Mesendoderm (in vitro differentiated cells): ENCODE measurements at regions not wholly inside any gene's neighbourhood (a gene's known extent, or its start where the extent isn't known, plus 50 kb on each side); places are given as distances from the start of the nearest gene placed in this dataset.

Experiments
- DNase-seq: peaks from one replicate; pipeline ENCODE4 v3.0.0; 2013
- H2AK5ac ChIP-seq: 2 replicates; pipeline ENCODE4 v1.6.1; 2013; ENCODE audit warnings: low read length, inconsistent platforms
- H2BK120ac ChIP-seq: 2 replicates; pipeline ENCODE4 v1.6.1; 2013; ENCODE audit warnings: low read depth, mild to moderate bottlenecking, low read length, moderate library complexity, mixed read lengths
- H2BK15ac ChIP-seq: replicated peaks from 2 replicates; pipeline ENCODE4 v1.6.1; 2013; ENCODE audit warnings: low read depth, mild to moderate bottlenecking, moderate library complexity
- H2BK5ac ChIP-seq: 2 replicates; pipeline ENCODE4 v1.6.1; 2013; ENCODE audit warnings: low read length, inconsistent platforms
- H3K18ac ChIP-seq: 2 replicates; pipeline ENCODE4 v1.6.1; 2013; ENCODE audit warnings: mild to moderate bottlenecking, low read length, mixed read lengths
- H3K23ac ChIP-seq: one replicate; pipeline ENCODE4 v1.6.1; 2013; ENCODE audit warnings: low read length
- H3K27ac ChIP-seq: 2 replicates; pipeline ENCODE4 v1.5.1; 2013; ENCODE audit warnings: low read depth, mild to moderate bottlenecking, inconsistent platforms, low read length, moderate library complexity
- H3K27me3 ChIP-seq: 2 replicates; pipeline ENCODE4 v1.6.1; 2013; ENCODE audit warnings: low read length, control low read depth, mild to moderate bottlenecking, inconsistent platforms; ENCODE audit not compliant: insufficient read depth, poor library complexity
- H3K36me3 ChIP-seq: 2 replicates; pipeline ENCODE4 v1.6.1; 2013; ENCODE audit warnings: low read length, inconsistent platforms; ENCODE audit not compliant: control insufficient read depth, insufficient read depth
- H3K4ac ChIP-seq: one replicate; pipeline ENCODE4 v1.6.1; 2013; ENCODE audit warnings: low read depth, mild to moderate bottlenecking, low read length, moderate library complexity
- H3K4me1 ChIP-seq: 2 replicates; pipeline ENCODE4 v1.6.1; 2013; ENCODE audit warnings: low read depth, low read length, inconsistent platforms; ENCODE audit not compliant: control insufficient read depth
- H3K4me2 ChIP-seq: 2 replicates; pipeline ENCODE4 v1.6.1; 2013; ENCODE audit warnings: low read length
- H3K4me3 ChIP-seq: 2 replicates; pipeline ENCODE4 v1.5.1; 2013; ENCODE audit warnings: mild to moderate bottlenecking, low read length
- H3K56ac ChIP-seq: one replicate; pipeline ENCODE4 v1.6.1; 2013; ENCODE audit warnings: low read length
- H3K79me1 ChIP-seq: 2 replicates; pipeline ENCODE4 v1.6.1; 2013; ENCODE audit warnings: low read length, inconsistent platforms
- H3K79me2 ChIP-seq: 2 replicates; pipeline ENCODE4 v1.6.1; 2013; ENCODE audit warnings: mild to moderate bottlenecking, low read length; ENCODE audit not compliant: control insufficient read depth, insufficient read depth
- H3K9ac ChIP-seq: 2 replicates; pipeline ENCODE4 v1.6.1; 2013; ENCODE audit warnings: low read length, inconsistent platforms
- H4K5ac ChIP-seq: one replicate; pipeline ENCODE4 v1.6.1; 2013; ENCODE audit warnings: low read length
- H4K8ac ChIP-seq: one replicate; pipeline ENCODE4 v1.6.1; 2013; ENCODE audit warnings: low read depth, mild to moderate bottlenecking, control low read depth, low read length, moderate library complexity
- WGBS: extraction: QIAGEN DNeasy Blood & Tissue Kit; methylation state at CpG from one replicate; pipeline ENCODE4 v1.1.7; 2013; ENCODE audit warnings: low lambda C conversion rate, missing lambda C conversion rate; ENCODE audit not compliant: insufficient coverage; ENCODE audit errors: extremely low coverage; 5-methylcytosine and 5-hydroxymethylcytosine counted together

GRCh38 chr5:67305401-67305800 lies 108.8 kb upstream of the CD180 start:
- WGBS = no CpG with 5 or more reads among the region's 1 CpG
- no peaks in the 10 kb centered on the region for H3K79me2 ChIP-seq

GRCh38 chr5:67303356-67303755 lies 106.8 kb upstream of the CD180 start:
- H2BK15ac ChIP-seq = no peak overlapping the region
- no peak overlapping the region for H3K9ac ChIP-seq
- no peak for DNase-seq
- WGBS = no CpG with 5 or more reads among the region's 3 CpGs
- H3K23ac ChIP-seq = no peak overlapping the region
- H3K79me2 ChIP-seq = no peaks in the 10 kb centered on the region
- no peak overlapping the region for H3K27ac ChIP-seq
- H2BK5ac ChIP-seq = no peak overlapping the region
- no peak overlapping the region for H2BK120ac ChIP-seq
- no peaks in the 10 kb centered on the region for H3K79me1 ChIP-seq
- H4K8ac ChIP-seq = no peak overlapping the region
- H3K4ac ChIP-seq = no peak overlapping the region
- no peak overlapping the region for H3K56ac ChIP-seq
- H4K5ac ChIP-seq = no peak overlapping the region
- no peak overlapping the region for H3K4me2 ChIP-seq
- H3K4me3 ChIP-seq = no peak overlapping the region
- no peaks in the 10 kb centered on the region for H3K27me3 ChIP-seq
- H3K4me1 ChIP-seq = no peaks in the 10 kb centered on the region
- no peak overlapping the region for H2AK5ac ChIP-seq
- H3K36me3 ChIP-seq = no peaks in the 10 kb centered on the region
- no peak overlapping the region for H3K18ac ChIP-seq

More at GRCh38 chr5:67305401-67305800, 108.8 kb upstream of the CD180 start:
- Histone ChIP-seq H2BK15ac (no peak overlapping the region), H3K18ac (no peak overlapping the region), H3K4me2 (no peak overlapping the region), H3K56ac (no peak overlapping the region), H4K8ac (no peak overlapping the region), H3K4me3 (no peak overlapping the region), H2BK120ac (no peak overlapping the region), H3K9ac (no peak overlapping the region), H3K4ac (no peak overlapping the region), H3K79me1 (no peaks in the 10 kb centered on the region), H3K4me1 (no peaks in the 10 kb centered on the region), H3K23ac (no peak overlapping the region), H2AK5ac (no peak overlapping the region), H3K27me3 (no peaks in the 10 kb centered on the region), H3K36me3 (no peaks in the 10 kb centered on the region), H3K27ac (no peak overlapping the region), H2BK5ac (no peak overlapping the region), H4K5ac (no peak overlapping the region)
- DNase-seq = no peak

- Histone ChIP-seq H3K4me1 (no peaks in the 10 kb centered on the region), H3K27me3 (no peaks in the 10 kb centered on the region), H3K23ac (no peak overlapping the region), H3K4ac (no peak overlapping the region), H2BK5ac (no peak overlapping the region), H3K79me1 (no peaks in the 10 kb centered on the region), H3K27ac (no peak overlapping the region), H2BK15ac (no peak overlapping the region), H2BK120ac (no peak overlapping the region), H4K8ac (no peak overlapping the region), H3K4me2 (no peak overlapping the region), H3K56ac (no peak overlapping the region), H3K4me3 (no peak overlapping the region), H3K79me2 (no peaks in the 10 kb centered on the region), H3K18ac (no peak overlapping the region), H3K36me3 (no peaks in the 10 kb centered on the region), H3K9ac (no peak overlapping the region), H4K5ac (no peak overlapping the region), H2AK5ac (no peak overlapping the region)
- no CpG with 5 or more reads among the region's 8 CpGs for WGBS
- DNase-seq = peak; percentile 60
Observed at GRCh38 chr5:67301285-67301903, 104.8 kb upstream of the CD180 start.

GRCh38 chr5:67300326-67300725 lies 103.7 kb upstream of the CD180 start:
- H4K8ac ChIP-seq = no peak overlapping the region
- H3K4ac ChIP-seq = no peak overlapping the region
- WGBS = no CpG with 5 or more reads among the region's 2 CpGs
- H3K79me2 ChIP-seq = no peaks in the 10 kb centered on the region
- no peak overlapping the region for H3K23ac ChIP-seq
- no peak overlapping the region for H2BK120ac ChIP-seq
- H2BK5ac ChIP-seq = no peak overlapping the region
- no peak overlapping the region for H3K27ac ChIP-seq
- no peak overlapping the region for H3K18ac ChIP-seq
- no peak overlapping the region for H3K9ac ChIP-seq
- H3K4me2 ChIP-seq = no peak overlapping the region
- no peaks in the 10 kb centered on the region for H3K79me1 ChIP-seq
- H3K36me3 ChIP-seq = no peaks in the 10 kb centered on the region
- H4K5ac ChIP-seq = no peak overlapping the region
- DNase-seq = no peak
- no peaks in the 10 kb centered on the region for H3K27me3 ChIP-seq
- no peak overlapping the region for H3K4me3 ChIP-seq
- no peak overlapping the region for H3K56ac ChIP-seq
- no peak overlapping the region for H2BK15ac ChIP-seq
- H2AK5ac ChIP-seq = no peak overlapping the region
- no peaks in the 10 kb centered on the region for H3K4me1 ChIP-seq

- Histone ChIP-seq H3K4me1 (no peaks in the 10 kb centered on the region), H2BK5ac (no peak overlapping the region), H3K4me2 (no peak overlapping the region), H3K4me3 (no peak overlapping the region), H3K23ac (no peak overlapping the region), H2BK120ac (no peak overlapping the region), H3K36me3 (no peaks in the 10 kb centered on the region), H3K56ac (no peak overlapping the region), H3K27ac (no peak overlapping the region), H4K5ac (no peak overlapping the region), H3K27me3 (no peaks in the 10 kb centered on the region), H3K79me1 (no peaks in the 10 kb centered on the region), H2BK15ac (no peak overlapping the region), H3K9ac (no peak overlapping the region), H2AK5ac (no peak overlapping the region), H3K4ac (no peak overlapping the region), H3K79me2 (no peaks in the 10 kb centered on the region), H3K18ac (no peak overlapping the region), H4K8ac (no peak overlapping the region)
- WGBS = no CpG with 5 or more reads among the region's 2 CpGs
- no peak for DNase-seq
Observed at GRCh38 chr5:67299231-67299735, 102.7 kb upstream of the CD180 start.
